Fibroblast of lung (primary cell): ENCODE measurements at regions not wholly inside any gene's neighbourhood (a gene's known extent, or its start where the extent isn't known, plus 50 kb on each side); places are given as distances from the start of the nearest gene placed in this dataset.

Experiments used
- DNase-seq, 2 donors: peaks; one replicate each; pipeline versions ENCODE4 v3.0.0 to v3.0.0-alpha.2; 2010; ENCODE audit warnings: low read depth in 2 of 2
- H2AFZ ChIP-seq: 2 replicates; pipeline ENCODE4 v1.5.1; 2012; ENCODE audit warnings: low read length, control low read depth, inconsistent platforms
- H3K27ac ChIP-seq: 2 replicates; pipeline ENCODE4 v1.5.1; 2011; ENCODE audit warnings: low read length, control low read depth; ENCODE audit not compliant: insufficient read depth
- H3K27me3 ChIP-seq: 2 replicates; pipeline ENCODE4 v1.5.1; 2011; ENCODE audit warnings: mild to moderate bottlenecking, low read length; ENCODE audit not compliant: control insufficient read depth, insufficient read depth
- H3K36me3 ChIP-seq: 2 replicates; pipeline ENCODE4 v1.5.1; 2011; ENCODE audit warnings: low read length; ENCODE audit not compliant: control insufficient read depth, insufficient read depth
- H3K4me1 ChIP-seq: 2 replicates; pipeline ENCODE4 v1.5.1; 2011; ENCODE audit warnings: low read length; ENCODE audit not compliant: control insufficient read depth, insufficient read depth; ENCODE audit errors: extremely low read depth
- H3K4me2 ChIP-seq: 2 replicates; pipeline ENCODE4 v1.5.1; 2011; ENCODE audit warnings: low read length, control low read depth; ENCODE audit not compliant: insufficient read depth; ENCODE audit errors: extremely low read depth
- H3K4me3 ChIP-seq, 4 experiments: fragments of 200-600 bp in 1 of 4; sonication (generic) in 1 of 4; replicated peaks in 1 of 4; 2 replicates each; pipeline ENCODE4 v1.5.1; 2011 to 2016; ENCODE audit warnings: low read length in 4 of 4, low read depth in 3 of 4, mild to moderate bottlenecking in 3 of 4, control low read depth in 2 of 4, inconsistent platforms in 1 of 4, mixed read lengths in 1 of 4; ENCODE audit not compliant: insufficient read depth in 1 of 4; ENCODE audit errors: control extremely low read depth in 1 of 4
- H3K79me2 ChIP-seq: 2 replicates; pipeline ENCODE4 v1.5.1; 2012; ENCODE audit warnings: mild to moderate bottlenecking, low read length, inconsistent platforms; ENCODE audit not compliant: control insufficient read depth, insufficient read depth
- H3K9ac ChIP-seq: 2 replicates; pipeline ENCODE4 v1.5.1; 2011; ENCODE audit warnings: mild to moderate bottlenecking, low read length, control low read depth; ENCODE audit not compliant: insufficient read depth
- H3K9me3 ChIP-seq: 2 replicates; pipeline ENCODE4 v1.5.1; 2012; ENCODE audit warnings: low read depth, low read length; ENCODE audit not compliant: control insufficient read depth, insufficient read depth
- H4K20me1 ChIP-seq: 2 replicates; pipeline ENCODE4 v1.5.1; 2011; ENCODE audit warnings: low read length; ENCODE audit not compliant: control insufficient read depth, insufficient read depth; ENCODE audit errors: extremely low read depth
- CTCF ChIP-seq, 2 donors: IDR thresholded peaks in 1 of 2; conservative IDR thresholded peaks in 1 of 2; 1 replicate in 1 of 2; 2 replicates in 1 of 2; pipeline ENCODE4 v1.5.1; 2011 to 2012; ENCODE audit warnings: low read length in 2 of 2, control low read depth in 1 of 2, inconsistent platforms in 1 of 2, low read depth in 1 of 2, mild to moderate bottlenecking in 1 of 2
- EZH2 ChIP-seq: IDR thresholded peaks from 2 replicates; pipeline ENCODE4 v1.5.1; 2012; ENCODE audit warnings: low read length, control low read depth, mild to moderate bottlenecking; ENCODE audit errors: missing control alignments

- Histone ChIP-seq H3K4me2 (no peak overlapping the region), H3K79me2 (no peaks in the 10 kb centered on the region), H3K4me1 (peaks cover 4% of the 10 kb centered on the region), H3K9me3 (no peaks in the 10 kb centered on the region), H3K4me3 (no peak overlapping the region), H3K36me3 (no peaks in the 10 kb centered on the region), H3K27me3 (no peaks in the 10 kb centered on the region), H2AFZ (no peak overlapping the region), H3K9ac (no peak overlapping the region), H3K27ac (no peak overlapping the region), H4K20me1 (no peaks in the 10 kb centered on the region)
- no peak for DNase-seq
- TF ChIP-seq EZH2 = no peak
- no peak for TF ChIP-seq CTCF (conservative IDR thresholded peaks at IDR 0.05 in 1 of 2, IDR thresholded peaks at IDR 0.05 in 1 of 2; ENCODE audit: low read depth in 1 of 2, low read length in 2 of 2)
Observed at GRCh38 chr21:34197561-34197960, 124.2 kb downstream of the MRPS6 start.

- Histone ChIP-seq H2AFZ (no peak overlapping the region), H3K4me3 (no peak overlapping the region), H3K27ac (no peak overlapping the region), H3K79me2 (no peaks in the 10 kb centered on the region), H3K4me2 (no peak overlapping the region), H3K27me3 (no peaks in the 10 kb centered on the region), H3K36me3 (no peaks in the 10 kb centered on the region), H3K9me3 (no peaks in the 10 kb centered on the region), H3K9ac (no peak overlapping the region), H3K4me1 (peaks cover 4% of the 10 kb centered on the region), H4K20me1 (no peaks in the 10 kb centered on the region)
- TF ChIP-seq EZH2 (no peak), CTCF (conservative IDR thresholded peaks at IDR 0.05 in 1 of 2, IDR thresholded peaks at IDR 0.05 in 1 of 2; ENCODE audit: low read depth in 1 of 2, low read length in 2 of 2) (no peak)
- no peak for DNase-seq
Observed at GRCh38 chr21:34198231-34199120, 125.1 kb downstream of the MRPS6 start.

GRCh38 chr21:34199121-34199910, 125.9 kb downstream of the MRPS6 start:
- Histone ChIP-seq H3K27me3 (no peaks in the 10 kb centered on the region), H3K4me2 (no peak overlapping the region), H3K27ac (no peak overlapping the region), H3K4me1 (peaks cover 4% of the 10 kb centered on the region), H3K36me3 (no peaks in the 10 kb centered on the region), H3K4me3 (no peak overlapping the region), H3K9me3 (no peaks in the 10 kb centered on the region), H2AFZ (no peak overlapping the region), H4K20me1 (no peaks in the 10 kb centered on the region), H3K79me2 (no peaks in the 10 kb centered on the region), H3K9ac (no peak overlapping the region)
- no peak for TF ChIP-seq CTCF (conservative IDR thresholded peaks at IDR 0.05 in 1 of 2, IDR thresholded peaks at IDR 0.05 in 1 of 2; ENCODE audit: low read depth in 1 of 2, low read length in 2 of 2)
- no peak for TF ChIP-seq EZH2
- no peak for DNase-seq
